ENCODE measurements at regions not wholly inside any gene's neighbourhood (a gene's known extent, or its start where the extent isn't known, plus 50 kb on each side); places are given as distances from the start of the nearest gene placed in this dataset.

GRCh38 chr14:22190411-22191191 is 398.4 kb downstream of the DAD1 start:
- DNase-seq (ENCODE audit: low read depth) (peak; percentile 50), FAIRE-seq (no peak)
- no peaks in the 10 kb centered on the region for H3K36me3 ChIP-seq (ENCODE audit: control insufficient read depth, insufficient read depth, low read length)
- no peaks in the 10 kb centered on the region for H3K27me3 ChIP-seq (ENCODE audit: control insufficient read depth, insufficient read depth, low read length)
- H3K4me3 ChIP-seq (ENCODE audit: low read depth, low read length) = no peak overlapping the region
- TF ChIP-seq, protein P1, sequence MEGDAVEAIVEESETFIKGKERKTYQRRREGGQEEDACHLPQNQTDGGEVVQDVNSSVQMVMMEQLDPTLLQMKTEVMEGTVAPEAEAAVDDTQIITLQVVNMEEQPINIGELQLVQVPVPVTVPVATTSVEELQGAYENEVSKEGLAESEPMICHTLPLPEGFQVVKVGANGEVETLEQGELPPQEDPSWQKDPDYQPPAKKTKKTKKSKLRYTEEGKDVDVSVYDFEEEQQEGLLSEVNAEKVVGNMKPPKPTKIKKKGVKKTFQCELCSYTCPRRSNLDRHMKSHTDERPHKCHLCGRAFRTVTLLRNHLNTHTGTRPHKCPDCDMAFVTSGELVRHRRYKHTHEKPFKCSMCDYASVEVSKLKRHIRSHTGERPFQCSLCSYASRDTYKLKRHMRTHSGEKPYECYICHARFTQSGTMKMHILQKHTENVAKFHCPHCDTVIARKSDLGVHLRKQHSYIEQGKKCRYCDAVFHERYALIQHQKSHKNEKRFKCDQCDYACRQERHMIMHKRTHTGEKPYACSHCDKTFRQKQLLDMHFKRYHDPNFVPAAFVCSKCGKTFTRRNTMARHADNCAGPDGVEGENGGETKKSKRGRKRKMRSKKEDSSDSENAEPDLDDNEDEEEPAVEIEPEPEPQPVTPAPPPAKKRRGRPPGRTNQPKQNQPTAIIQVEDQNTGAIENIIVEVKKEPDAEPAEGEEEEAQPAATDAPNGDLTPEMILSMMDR (IDR thresholded peaks at IDR 0.05; ENCODE audit: insufficient read depth, low read length, severe bottlenecking) = no peak

- Histone ChIP-seq H3K4me3 (ENCODE audit: low read depth, low read length) (no peak overlapping the region), H3K36me3 (ENCODE audit: control insufficient read depth, insufficient read depth, low read length) (no peaks in the 10 kb centered on the region), H3K27me3 (ENCODE audit: control insufficient read depth, insufficient read depth, low read length) (no peaks in the 10 kb centered on the region)
- FAIRE-seq (no peak), DNase-seq (ENCODE audit: low read depth) (no peak)
- TF ChIP-seq, protein P1 (IDR thresholded peaks at IDR 0.05; ENCODE audit: insufficient read depth, low read length, severe bottlenecking) = no peak
Measured at GRCh38 chr14:22189881-22190280, 399.1 kb downstream of the DAD1 start.

GRCh38 chr14:22188318-22188717 is 400.7 kb downstream of the DAD1 start:
- TF ChIP-seq, protein P1 (IDR thresholded peaks at IDR 0.05; ENCODE audit: insufficient read depth, low read length, severe bottlenecking) = no peak
- no peak for FAIRE-seq
- no peaks in the 10 kb centered on the region for H3K36me3 ChIP-seq (ENCODE audit: control insufficient read depth, insufficient read depth, low read length)
- no peaks in the 10 kb centered on the region for H3K27me3 ChIP-seq (ENCODE audit: control insufficient read depth, insufficient read depth, low read length)
- no peak overlapping the region for H3K4me3 ChIP-seq (ENCODE audit: low read depth, low read length)
- no peak for DNase-seq (ENCODE audit: low read depth)

GRCh38 chr14:22185789-22186188 is 403.2 kb downstream of the DAD1 start:
- Histone ChIP-seq H3K36me3 (ENCODE audit: control insufficient read depth, insufficient read depth, low read length) (no peaks in the 10 kb centered on the region), H3K27me3 (ENCODE audit: control insufficient read depth, insufficient read depth, low read length) (no peaks in the 10 kb centered on the region), H3K4me3 (ENCODE audit: low read depth, low read length) (no peak overlapping the region)
- FAIRE-seq (no peak), DNase-seq (ENCODE audit: low read depth) (no peak)
- TF ChIP-seq, protein P1 (IDR thresholded peaks at IDR 0.05; ENCODE audit: insufficient read depth, low read length, severe bottlenecking) = no peak

GRCh38 chr14:22185191-22185590 is 403.8 kb downstream of the DAD1 start:
- TF ChIP-seq, protein P1 (IDR thresholded peaks at IDR 0.05; ENCODE audit: insufficient read depth, low read length, severe bottlenecking) = no peak

DNA sequence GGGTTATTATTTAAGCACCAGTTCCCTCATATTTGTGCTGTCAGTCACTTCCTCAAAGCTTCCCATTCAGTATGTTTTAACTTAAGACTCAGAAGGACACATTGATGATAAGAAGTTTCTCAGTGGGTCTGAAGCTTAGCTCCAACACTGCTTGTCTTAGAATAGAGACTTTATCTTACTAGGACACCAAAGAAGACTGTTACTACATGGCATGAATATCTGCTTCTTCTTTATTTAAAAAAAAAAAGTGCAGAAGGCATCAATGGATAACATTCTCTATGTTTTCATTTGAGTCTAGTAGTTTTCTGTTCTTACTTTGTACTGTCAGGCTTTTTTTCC is 404.2 kb downstream of the DAD1 start:
- DNase-seq (ENCODE audit: low read depth) = no peak
- no peak for FAIRE-seq
- Histone ChIP-seq H3K36me3 (ENCODE audit: control insufficient read depth, insufficient read depth, low read length) (no peaks in the 10 kb centered on the region), H3K27me3 (ENCODE audit: control insufficient read depth, insufficient read depth, low read length) (no peaks in the 10 kb centered on the region), H3K4me3 (ENCODE audit: low read depth, low read length) (no peak overlapping the region)
- TF ChIP-seq, protein P1 (IDR thresholded peaks at IDR 0.05; ENCODE audit: insufficient read depth, low read length, severe bottlenecking) = no peak

More at GRCh38 chr14:22185191-22185590, 403.8 kb downstream of the DAD1 start:
- no peak overlapping the region for H3K4me3 ChIP-seq (ENCODE audit: low read depth, low read length)
- DNase-seq (ENCODE audit: low read depth) (peak; percentile 60), FAIRE-seq (no peak)
- H3K27me3 ChIP-seq (ENCODE audit: control insufficient read depth, insufficient read depth, low read length) = no peaks in the 10 kb centered on the region
- H3K36me3 ChIP-seq (ENCODE audit: control insufficient read depth, insufficient read depth, low read length) = no peaks in the 10 kb centered on the region
